Osteocyte (in vitro differentiated cells): ENCODE measurements at regions not wholly inside any gene's neighbourhood (a gene's known extent, or its start where the extent isn't known, plus 50 kb on each side); places are given as distances from the start of the nearest gene placed in this dataset.

Source experiments
- DNase-seq: peaks from one replicate; pipeline ENCODE4 v3.0.0; 2021; ENCODE audit warnings: mixed read lengths; ENCODE audit not compliant: unreplicated experiment; ENCODE audit errors: extremely low spot score
- H3K27ac Mint-ChIP-seq: one replicate; pipeline ENCODE4 v1.8.0; 2021; ENCODE audit warnings: mild to moderate bottlenecking, mixed read lengths; ENCODE audit not compliant: unreplicated experiment
- H3K27me3 Mint-ChIP-seq: one replicate; pipeline ENCODE4 v1.8.0; 2021; ENCODE audit warnings: mixed read lengths; ENCODE audit not compliant: unreplicated experiment
- H3K36me3 Mint-ChIP-seq: one replicate; pipeline ENCODE4 v1.8.0; 2021; ENCODE audit warnings: mixed read lengths; ENCODE audit not compliant: unreplicated experiment
- H3K4me1 Mint-ChIP-seq: one replicate; pipeline ENCODE4 v1.8.0; 2021; ENCODE audit warnings: mixed read lengths; ENCODE audit not compliant: unreplicated experiment
- H3K4me3 Mint-ChIP-seq: one replicate; pipeline ENCODE4 v1.8.0; 2021; ENCODE audit warnings: mild to moderate bottlenecking, moderate library complexity, mixed read lengths; ENCODE audit not compliant: unreplicated experiment
- H3K9me3 Mint-ChIP-seq: one replicate; pipeline ENCODE4 v1.8.0; 2021; ENCODE audit warnings: mixed read lengths; ENCODE audit not compliant: unreplicated experiment
- CTCF ChIP-seq: fragments of 200-600 bp; sonication (generic); IDR thresholded peaks from 2 replicates; pipeline ENCODE4 v1.5.0; 2021; ENCODE audit warnings: antibody characterized with exemption, mild to moderate bottlenecking, moderate library complexity

- no peak for TF ChIP-seq CTCF
- Mint-ChIP-seq H3K9me3 (no peaks in the 10 kb centered on the region), H3K4me3 (no peak overlapping the region), H3K27ac (no peak overlapping the region), H3K27me3 (peaks cover 3% of the 10 kb centered on the region), H3K36me3 (no peaks in the 10 kb centered on the region), H3K4me1 (no peaks in the 10 kb centered on the region)
- no peak for DNase-seq
Measured at GRCh38 chr13:58592052-58592451, 960.5 kb downstream of the PCDH17 start.

GRCh38 chr13:58592786-58593185, 961.2 kb downstream of the PCDH17 start:
- Mint-ChIP-seq H3K4me3 (no peak overlapping the region), H3K36me3 (no peaks in the 10 kb centered on the region), H3K27me3 (peaks cover 3% of the 10 kb centered on the region), H3K9me3 (no peaks in the 10 kb centered on the region), H3K27ac (no peak overlapping the region), H3K4me1 (no peaks in the 10 kb centered on the region)
- no peak for DNase-seq
- TF ChIP-seq CTCF: no peak

GRCh38 chr13:58594747-58595600, 963.4 kb downstream of the PCDH17 start:
- H3K27ac Mint-ChIP-seq: no peak overlapping the region
- H3K4me3 Mint-ChIP-seq: no peak overlapping the region
- peaks cover 3% of the 10 kb centered on the region for H3K27me3 Mint-ChIP-seq
- H3K36me3 Mint-ChIP-seq: no peaks in the 10 kb centered on the region
- no peaks in the 10 kb centered on the region for H3K9me3 Mint-ChIP-seq
- TF ChIP-seq CTCF: no peak
- DNase-seq: no peak
- H3K4me1 Mint-ChIP-seq: no peaks in the 10 kb centered on the region

GRCh38 chr13:58597552-58597951, 966.0 kb downstream of the PCDH17 start:
- Mint-ChIP-seq H3K4me3 (no peak overlapping the region), H3K27me3 (no peaks in the 10 kb centered on the region), H3K4me1 (no peaks in the 10 kb centered on the region), H3K36me3 (no peaks in the 10 kb centered on the region), H3K9me3 (no peaks in the 10 kb centered on the region), H3K27ac (no peak overlapping the region)
- DNase-seq: no peak
- TF ChIP-seq CTCF: no peak

- DNase-seq: no peak
- no peak for TF ChIP-seq CTCF
- H3K36me3 Mint-ChIP-seq: no peaks in the 10 kb centered on the region
- H3K4me3 Mint-ChIP-seq: no peak overlapping the region
- H3K4me1 Mint-ChIP-seq: no peaks in the 10 kb centered on the region
- H3K9me3 Mint-ChIP-seq: no peaks in the 10 kb centered on the region
- no peak overlapping the region for H3K27ac Mint-ChIP-seq
- no peaks in the 10 kb centered on the region for H3K27me3 Mint-ChIP-seq
Measured at GRCh38 chr13:58598241-58598640, 966.7 kb downstream of the PCDH17 start.
